ENCODE measurements at regions not wholly inside any gene's neighbourhood (a gene's known extent, or its start where the extent isn't known, plus 50 kb on each side); places are given as distances from the start of the nearest gene placed in this dataset.

DNA sequence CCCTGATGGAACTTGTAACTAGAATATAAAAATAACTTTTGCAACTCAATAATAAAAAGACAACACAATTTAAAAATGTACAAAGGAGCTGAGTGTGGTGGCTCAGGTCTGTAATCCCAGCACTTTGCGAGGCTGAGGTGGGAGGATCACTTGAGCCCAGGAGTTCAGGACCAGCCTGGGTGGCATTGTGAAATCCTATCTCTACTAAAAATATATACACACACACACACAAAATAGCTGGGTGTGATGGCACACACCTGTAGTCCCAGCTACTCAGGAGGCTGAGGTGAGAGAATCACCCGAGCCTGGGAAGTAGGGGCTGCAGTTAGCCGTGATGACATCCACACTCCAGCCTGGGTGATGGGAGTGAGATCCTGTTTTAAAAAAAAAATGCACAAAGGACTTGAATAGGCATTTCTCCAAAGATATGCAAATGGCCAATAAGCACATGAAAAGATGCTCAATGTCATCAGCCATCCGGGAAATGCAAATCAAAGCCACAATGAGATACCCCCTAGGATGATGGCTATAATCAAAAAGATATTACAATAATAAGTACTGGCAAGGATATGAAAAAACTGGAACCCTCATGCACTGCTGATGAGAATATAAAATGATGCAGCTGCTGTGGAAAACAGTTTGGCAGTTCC, 59.8 kb upstream of the SEPTIN5 start:
- TF ChIP-seq POLR2A (IDR thresholded peaks at IDR 0.05) (no peak), CTCF (IDR thresholded peaks at IDR 0.05) (no peak)
